A204.1 (cell line): ENCODE measurements at regions not wholly inside any gene's neighbourhood (a gene's known extent, or its start where the extent isn't known, plus 50 kb on each side); places are given as distances from the start of the nearest gene placed in this dataset.

Source experiments
- FAIRE-seq: peaks from 2 replicates; lab custom pipeline; 2012; peaks lifted over from hg19 to GRCh38; lab: Jason Lieb, UNC

DNA sequence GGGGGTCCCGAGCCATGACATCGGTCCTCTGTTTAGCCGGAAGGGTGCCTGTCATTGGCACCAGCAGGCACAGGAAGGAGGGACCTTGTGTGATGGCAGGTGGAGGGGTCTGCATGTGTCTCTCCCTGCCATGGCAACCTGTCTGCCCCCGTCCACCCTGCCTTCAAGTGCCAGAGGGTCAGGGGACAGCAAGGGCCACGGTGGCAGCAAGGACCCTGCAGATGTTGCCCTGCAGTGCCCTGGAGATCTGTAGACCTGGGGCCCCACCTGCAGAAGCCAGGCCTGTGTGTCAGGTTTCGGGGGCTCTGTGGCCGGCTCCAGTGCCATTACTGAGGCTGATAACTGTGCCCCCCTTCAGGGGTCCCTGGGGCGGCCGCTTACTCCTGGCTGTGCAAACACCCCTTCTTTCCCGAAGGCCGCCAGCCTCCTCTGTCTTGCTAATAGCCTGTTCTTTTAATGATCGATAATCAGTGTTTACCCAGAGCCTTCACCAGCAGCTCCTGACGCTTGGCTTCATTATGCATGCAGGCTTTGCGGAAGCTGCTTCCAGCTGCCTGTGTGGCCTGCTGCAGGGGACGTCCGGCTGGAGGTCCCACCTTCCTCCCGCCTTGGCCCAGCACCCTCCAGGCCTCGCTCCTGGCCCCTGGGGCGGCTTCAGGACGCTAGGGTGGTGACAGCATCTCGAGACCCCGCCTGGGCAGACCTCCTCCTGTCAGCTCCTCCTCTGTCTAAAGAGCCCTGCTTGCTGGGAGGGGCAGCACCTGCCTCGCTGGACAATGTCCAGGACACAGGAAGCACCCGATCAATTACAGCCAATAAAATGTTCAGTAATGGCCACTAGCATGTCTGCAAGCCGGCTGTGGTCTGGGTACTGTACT is 153.0 kb downstream of the KIF26A start:
- FAIRE-seq = no peak

DNA sequence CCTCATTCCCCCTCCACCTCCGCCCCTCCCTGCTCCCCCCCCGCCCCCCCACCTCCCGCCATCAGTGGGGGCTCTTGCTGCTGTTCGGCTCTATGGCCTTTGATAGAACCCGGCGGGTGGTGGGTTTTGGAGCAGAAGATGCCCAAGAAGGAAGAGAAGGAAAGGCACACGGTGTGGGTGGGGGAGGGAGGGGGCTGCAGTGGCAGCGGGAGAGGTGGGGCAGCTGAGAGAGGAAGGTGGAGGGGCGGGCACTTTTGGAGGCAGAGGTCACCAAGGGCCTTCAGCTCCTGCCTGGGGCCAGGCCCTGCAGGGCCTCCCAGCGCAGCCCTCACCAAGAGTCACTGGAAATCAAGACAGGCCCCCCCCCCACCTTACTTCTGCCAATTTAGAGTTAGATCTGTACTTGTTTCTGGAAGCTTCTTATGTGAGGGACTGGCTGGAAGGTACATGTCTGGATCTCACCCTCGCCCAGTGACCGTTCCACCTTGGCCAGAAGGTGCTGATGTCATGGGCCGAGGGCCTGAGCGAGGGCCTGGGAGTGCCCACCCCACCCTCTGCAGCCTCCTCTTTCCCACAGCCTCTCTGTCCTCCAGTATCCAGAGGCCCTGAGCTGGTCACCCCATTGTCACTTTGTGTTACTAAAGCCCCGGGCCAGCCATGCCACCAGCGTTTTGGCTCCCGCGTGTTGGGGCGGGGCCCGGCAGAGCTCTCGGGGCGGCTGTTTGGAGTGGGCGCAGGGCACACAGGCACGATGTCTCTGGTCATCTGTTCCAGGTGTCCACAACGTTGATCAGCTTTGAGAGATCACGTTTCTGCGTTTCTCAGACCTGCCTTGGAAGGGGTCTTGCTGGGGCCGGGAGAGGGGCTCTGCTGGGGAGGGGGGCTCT is 153.9 kb downstream of the KIF26A start:
- FAIRE-seq = no peak

DNA sequence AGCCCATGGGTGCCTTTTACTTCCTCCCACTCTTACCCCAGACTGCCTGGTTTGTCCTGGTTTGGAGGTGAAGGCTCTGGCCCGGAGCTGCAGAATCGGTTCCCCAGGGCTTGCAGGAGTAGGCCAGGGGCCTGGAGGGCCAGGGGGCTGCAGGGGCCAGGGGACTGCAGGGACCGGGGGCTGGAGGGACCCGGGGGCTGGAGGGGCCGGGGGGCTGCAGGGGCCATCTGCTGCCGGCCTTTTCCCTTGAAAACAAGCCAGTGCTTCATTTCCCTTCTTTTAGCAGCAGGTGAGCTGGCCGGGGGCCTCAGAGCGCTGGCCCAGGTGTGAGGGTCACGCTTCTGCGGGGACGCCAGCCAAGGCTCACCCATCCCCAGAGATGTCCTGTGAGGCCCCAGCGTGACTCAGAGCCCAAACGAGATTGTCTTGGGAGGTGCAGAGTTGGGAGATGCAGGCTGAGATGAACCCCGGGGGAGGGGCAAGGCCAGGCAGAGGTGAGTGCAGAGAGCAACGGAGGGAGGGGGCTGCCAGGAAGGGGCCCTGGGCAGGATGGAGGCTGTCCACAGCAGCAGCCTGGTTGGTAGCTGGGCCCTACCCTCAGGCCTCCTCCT is 154.9 kb downstream of the KIF26A start:
- no peak for FAIRE-seq

DNA sequence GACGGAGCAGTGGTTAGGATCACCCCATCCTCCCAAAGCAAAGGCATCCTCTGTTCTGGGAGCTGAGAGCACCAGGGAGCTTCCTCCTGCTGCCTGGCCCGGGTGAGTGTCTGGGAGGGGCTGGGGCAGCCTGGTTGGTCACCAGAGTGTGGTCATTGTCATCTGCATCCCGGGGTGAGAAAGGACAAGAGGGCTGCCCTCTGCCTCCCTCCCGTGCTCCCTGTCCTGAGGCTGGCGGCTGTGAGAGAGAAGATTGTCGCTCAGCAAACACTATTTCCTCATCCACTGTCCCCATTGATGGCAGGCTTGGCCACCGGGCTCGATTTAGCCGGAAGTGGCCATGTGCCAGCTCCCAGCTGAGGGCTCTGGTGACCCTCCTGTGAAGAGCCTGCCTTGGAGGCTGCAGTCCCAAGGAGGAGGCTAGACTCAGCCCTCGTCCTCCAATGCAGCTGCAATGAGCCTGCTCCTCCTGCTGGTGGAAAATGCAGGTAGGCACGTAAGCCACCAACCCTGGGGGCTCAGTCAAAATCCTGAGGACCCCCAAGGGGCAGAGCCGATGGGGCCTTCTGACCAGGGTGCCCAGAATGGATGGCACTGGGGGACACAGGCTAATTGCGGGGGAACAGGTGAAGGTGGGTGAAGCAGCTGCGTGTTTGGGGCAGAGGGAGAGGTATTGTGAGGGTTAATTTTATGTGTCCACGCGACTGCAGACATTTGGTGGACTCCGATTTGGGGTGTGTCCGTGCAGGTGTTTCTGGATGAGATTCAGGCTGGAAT is 155.7 kb downstream of the KIF26A start:
- FAIRE-seq = no peak

DNA sequence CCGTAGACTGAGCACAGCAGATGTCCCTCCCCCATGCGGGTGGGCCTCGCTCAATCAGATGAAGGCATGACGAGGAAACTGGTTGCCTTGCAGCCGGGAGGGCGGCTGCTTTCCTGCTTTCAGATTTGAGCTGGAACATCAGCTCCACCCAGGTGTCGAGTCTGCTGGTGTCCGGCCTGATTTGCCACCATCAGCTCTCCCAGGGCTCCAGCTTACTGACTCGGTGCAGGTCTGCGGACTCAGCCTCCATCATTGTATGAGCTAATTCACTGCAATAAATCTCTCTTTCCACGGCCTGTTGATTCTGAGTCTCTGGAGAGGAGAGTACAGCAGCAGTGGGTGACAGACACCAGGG is 156.2 kb downstream of the KIF26A start:
- FAIRE-seq = no peak

DNA sequence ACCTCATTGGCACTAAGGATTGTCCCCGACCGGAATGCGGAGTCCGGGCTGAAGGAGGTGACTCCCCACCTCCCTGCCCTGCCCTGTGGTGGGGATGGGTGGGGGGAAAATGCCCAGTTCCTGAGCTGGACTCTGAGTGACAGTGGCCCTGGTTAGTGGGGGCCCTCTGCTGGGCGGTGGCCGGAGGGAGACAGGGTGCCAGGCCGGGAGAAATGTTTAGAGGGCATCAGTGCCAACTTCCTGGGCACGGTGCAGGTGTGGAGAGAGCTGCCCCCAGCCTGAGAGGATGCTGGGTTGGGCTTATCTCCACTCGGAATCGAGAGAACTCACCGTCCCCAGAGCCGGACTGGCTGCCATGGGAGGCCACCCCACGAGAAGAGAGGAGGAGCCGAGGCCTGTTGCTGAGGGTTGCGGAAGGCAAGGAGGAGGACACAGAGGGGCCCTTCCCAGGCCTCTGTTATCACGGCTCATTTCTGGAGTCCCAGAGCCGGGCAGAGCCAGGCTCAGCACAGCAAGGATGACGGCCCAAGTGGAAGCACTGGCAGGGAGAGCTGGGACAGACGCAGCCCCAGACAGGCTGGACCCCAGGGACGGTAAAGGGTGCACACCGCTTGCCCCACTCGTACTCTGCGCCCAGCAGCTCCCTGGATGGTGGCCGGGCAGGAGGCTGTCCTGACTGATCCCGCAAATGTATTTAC is 156.7 kb downstream of the KIF26A start:
- no peak for FAIRE-seq

DNA sequence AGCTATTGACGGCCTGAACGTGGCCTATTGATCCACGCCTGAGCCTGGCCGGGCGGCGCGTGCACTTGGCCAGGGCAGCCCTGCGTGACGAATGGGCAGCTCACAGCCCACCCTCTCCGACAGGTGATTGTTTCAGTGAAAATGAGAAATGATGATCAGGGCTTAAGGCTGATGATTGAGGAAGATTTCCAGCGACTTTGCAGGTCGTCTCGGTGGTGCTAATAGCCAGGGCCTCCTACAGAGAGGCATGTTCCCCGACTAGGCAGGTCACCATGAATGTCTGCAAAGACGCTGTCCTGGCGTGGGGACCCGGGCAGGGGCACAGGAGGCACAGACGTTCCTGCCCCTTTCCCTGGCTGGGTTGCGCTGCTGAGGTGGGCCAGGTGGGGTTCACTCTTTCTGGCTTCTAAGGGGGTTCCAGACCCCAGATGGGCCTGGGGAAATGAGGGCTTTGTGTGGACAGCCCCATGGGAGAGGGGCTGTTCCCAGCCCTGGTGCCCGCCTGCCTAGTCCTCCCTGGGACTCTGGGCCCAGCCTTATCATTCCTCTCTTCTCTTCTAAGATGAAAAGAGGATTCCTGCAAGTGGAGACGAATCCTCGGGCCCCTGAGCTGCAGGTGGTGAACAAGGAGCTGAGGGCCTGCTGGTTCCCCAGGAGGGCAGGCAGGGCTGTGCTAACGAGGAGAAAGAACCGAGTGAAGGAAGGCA is 157.4 kb downstream of the KIF26A start:
- no peak for FAIRE-seq

DNA sequence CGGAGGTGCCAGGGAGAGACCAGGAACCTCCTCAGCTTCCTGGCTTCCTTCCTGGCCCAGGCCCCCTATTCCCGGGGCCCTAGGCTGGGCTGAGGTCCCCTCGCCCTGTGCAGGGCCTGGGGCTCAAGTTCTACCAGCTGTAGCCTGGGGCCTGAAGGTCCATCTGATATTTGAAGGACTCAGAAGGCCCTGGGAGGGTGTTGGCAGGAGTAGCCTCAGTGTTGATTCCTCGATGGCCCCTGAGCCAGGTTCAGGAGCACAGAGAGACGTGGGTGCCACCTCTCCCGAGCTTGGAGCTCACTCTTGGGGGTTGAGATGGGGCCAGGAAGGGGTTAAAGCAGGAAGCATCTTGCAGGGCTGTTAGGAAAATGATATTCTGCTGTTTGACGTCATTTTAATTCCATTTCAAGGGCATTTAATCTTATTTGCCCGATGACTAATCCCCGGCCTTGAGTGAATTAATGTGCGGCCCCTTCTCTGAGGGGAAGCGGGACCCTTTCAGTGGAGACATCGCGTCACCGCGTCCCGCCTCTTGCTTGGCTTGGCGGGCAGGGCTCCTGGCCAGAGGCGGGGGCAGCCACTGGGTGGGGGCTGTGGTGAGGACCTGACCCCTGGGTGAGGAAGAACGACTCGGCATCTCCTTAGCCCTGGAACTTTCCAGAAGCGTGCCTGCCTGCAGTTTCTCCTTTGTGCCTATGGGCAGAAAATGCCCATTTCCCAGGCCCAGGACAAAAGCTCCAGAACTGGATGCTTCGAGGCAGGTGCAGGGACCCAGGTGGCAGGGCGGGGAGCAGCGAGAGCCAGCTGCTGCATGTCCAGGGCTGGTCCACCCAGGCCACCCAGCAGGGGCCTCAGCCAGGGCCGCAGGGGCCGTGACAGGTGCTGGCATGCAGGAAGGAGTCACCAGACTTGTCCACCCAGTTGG is 158.3 kb downstream of the KIF26A start:
- no peak for FAIRE-seq

DNA sequence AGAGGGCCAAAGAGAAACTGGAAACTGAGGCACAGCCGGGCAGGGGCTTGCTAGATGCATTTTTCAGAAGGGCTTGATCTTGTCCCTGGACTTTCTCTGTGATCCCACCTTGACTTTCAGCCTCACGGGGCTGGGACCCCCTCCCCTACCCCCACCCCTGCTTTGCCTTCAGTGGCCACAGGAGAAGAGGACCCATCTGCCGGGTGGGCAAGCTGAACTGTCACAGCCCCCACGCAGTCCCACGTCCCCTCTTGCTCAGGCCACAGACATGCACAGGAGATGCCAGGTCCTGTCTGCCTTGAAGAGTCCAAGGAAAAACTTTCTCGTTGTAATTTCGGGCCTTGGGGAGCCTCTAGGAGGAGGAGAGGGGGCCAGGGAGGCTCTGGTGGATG is 158.9 kb downstream of the KIF26A start:
- FAIRE-seq = no peak

DNA sequence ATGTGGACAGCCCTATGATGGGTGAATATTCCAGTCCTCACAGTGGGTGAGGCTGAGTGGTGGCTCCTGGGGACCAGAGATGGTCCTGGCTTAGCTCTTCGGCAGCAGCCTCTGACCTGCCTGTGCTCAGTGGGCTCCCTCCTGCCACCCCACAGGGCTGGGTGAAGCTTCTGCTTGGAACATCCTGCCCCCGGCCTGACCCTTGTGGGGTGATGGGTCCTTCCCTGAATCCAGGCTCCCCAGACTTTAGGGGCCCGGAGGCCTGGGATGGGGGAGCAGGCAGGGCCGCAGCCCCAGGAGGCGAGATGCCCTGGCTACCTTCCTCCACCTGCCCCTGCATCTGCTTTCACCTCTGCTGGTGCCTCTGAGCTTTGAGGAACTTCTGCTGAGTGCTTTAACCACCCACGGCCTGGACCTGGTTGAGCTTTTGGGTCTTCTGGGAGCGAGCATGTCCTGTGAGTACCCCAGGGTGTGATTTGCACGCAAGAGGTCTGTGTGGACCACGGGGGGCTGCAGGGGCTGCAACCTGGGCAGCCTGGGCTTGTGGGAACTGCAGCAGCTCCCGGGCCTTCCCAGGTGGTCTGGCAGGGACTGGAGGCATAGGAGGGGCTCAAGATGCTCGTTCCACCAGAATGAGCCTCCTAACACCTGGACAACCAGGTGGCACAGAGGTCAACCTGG is 159.5 kb downstream of the KIF26A start:
- no peak for FAIRE-seq

DNA sequence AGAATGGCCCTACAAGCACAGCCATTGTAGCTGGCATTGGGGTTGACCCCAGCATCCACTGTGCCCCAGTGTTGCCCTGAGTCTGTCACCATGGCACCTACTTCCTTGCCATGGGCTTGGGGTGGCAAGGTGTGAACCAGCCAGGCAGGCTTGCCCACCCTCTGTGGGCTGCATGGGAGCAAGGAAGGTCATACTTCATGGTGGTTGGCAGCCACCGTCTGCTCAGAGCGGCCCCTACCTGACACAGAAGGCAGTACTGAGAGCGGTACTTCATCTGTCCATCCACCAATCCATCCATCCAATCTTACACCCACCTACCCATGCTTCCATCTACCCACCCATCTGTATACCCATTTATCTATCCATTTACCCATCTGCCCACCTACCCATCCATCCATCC is 160.1 kb downstream of the KIF26A start:
- no peak for FAIRE-seq

DNA sequence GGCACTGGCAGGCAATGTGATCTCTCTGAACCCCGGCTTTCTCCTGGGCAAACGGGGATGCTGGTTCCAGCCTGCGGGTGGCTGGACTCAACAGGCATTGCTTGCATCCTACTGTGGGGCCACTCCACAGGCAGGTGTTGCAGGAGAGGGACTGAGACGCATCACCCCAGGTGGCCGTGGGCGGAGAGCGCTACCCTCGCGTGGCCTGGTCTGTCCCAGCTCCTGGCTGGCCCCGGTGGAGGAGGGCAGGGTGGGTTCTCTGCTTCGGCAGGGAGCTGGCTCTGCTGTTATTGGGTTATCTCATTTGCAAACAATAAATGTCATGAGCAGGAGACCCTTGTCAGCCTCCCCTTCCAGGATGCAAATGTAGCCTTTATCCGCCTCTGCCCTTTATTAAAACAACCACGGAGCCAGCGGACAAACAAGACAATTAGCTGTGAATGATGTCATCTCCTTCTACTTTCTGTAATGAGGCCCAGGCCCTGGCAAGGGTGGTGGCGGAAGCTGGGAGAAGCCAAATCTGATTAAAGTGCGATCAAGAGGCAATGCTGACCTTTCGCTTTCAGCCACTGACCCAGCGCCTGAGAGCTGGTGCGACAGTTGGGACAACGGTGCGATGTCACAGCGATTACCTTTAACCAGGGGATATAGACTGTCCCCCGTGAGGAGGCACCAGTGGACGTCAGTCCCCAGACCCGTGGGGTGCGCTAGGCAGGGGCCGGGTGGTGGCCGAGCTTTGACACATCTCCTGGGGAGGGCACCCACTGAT is 161.8 kb downstream of the KIF26A start:
- no peak for FAIRE-seq

DNA sequence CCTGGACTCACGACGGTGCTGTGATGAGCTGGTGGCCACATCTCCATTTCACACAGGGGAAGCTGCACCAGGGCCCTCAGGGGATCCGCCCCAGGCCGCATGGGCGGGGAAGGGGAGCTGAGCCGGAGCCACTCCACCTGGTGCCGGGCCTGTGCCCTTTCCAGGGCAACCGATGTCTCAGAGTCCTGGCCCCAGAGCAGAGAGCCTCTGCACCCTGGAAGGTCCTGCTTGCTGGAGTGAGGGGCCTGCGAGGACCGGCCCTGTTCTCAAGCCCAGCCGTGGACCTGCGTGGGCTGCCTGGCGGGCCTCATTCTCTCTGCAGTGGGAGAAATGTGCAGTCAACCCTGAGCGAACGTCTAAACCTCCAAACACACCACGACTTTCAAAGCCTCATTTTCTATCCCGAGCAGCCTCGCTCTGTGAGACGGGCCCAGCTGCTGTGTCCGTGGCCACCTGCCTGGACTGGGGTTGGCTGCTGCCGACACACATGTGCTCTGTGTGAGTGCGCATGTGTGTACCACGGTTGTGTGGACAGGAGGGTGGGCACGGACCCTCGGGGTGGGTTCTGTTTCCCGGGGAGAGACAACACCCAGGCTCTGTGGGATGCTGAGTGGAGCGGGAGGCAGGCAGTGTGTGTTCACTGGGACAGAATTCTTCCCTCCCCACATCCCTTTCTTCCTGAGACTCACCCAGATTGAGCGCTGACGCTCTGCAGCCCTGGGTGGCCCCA is 163.5 kb downstream of the KIF26A start:
- FAIRE-seq = no peak

DNA sequence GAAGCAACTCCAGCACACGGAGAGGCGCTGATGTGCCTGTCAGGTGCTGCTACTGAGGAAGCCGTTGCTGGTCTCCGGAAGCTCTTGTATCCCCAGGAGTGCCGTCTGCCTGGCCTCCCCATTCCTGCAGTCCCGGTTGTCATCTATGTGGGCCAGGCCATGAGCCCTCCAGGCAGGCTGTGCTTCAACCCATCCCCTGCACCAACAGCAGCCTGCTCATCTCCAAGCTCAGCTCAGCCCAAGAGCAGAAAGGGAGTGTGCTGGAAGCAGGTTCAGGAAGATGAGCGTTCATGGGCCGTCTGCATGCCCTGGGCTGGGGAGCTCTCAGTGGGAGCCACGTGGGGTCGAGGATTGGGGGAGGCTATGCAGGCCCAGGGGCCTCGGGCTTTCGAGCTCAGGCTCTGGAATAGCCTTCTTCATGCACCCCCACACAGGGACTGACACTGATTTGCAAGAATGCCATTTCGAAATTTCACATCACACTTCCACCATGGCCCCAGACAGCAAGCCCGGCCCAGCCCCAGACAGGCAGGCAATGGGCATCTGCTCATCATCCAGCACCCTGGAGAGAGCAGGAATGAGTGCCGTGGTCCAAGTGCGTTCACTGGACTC is 164.5 kb downstream of the KIF26A start:
- FAIRE-seq = no peak

DNA sequence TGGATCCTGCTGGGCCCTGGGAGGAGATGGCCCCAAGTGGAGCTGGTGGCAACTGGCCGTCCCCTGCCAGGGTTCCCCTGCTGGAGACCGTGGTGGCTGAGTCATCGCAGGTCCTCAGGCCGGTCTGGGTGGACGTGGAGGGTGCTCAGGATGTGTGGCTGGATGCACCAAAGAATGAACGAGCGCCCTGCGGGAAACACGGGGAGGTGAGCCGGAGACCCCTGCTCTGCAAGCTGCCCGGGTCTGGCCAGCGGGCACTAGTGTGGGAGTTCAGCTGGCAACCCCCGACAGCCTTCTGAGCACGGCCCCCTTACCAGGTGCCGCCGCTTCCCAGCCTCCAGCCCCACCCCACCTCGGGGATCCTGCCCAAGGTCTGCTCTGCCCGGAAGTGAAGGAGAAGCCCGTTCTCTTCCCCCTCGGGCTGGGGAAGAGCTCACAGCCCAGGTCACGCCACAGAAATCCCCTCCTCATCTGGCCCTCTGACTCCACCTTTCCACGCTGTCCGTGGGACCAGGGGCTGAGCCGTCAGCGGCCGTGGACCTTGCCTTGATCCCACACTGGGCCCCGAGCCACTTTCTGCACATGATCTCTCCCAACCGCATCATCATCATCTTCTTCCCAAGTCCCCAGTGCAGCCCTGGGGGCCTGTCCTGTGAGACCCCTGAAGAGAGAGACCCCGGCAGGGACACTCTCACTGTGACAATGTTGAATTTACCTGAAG is 165.5 kb downstream of the KIF26A start:
- no peak for FAIRE-seq

DNA sequence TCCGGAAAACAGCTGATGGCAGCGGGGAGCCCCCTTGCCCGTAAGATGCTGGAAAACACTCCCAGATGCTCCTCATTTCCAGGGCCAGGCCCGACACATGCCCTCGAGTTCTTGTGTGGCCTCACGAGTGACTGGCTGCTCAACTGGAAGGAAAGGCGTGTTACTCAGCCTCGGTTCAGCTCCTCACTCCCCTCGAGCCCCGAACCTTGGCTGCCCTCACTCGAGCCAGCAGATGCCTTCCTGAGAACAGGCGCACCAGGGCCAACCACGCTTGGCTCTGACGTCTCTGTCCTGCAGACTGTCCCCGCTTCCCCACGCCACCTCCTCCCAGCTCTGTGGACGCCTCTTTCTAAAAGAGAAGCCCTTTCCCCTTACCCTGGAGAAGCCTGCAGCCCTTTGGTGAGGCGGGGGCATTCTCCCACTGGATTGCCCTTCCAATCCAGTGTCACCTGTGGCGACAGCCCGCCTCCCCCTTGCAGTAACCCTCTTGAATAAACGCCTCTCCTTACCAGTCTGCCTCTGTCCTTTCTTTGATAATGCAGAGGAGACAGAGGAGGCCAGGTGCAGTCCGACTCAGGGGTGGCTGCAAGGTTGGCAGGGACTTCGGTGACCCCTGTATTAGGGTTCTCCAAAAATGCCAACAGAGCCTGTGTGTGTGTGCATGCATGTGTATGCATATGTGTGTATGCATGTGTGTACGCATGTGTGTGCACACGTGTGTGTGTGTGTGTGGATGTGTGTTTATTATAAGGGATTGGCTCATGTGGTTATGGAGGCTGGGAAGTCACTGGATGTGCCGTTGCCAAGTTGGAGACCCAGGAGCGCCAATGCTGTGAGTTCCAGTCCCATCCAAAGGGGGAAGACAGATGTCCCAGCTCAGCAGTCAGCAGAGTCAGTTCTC is 166.3 kb downstream of the KIF26A start:
- FAIRE-seq = no peak
